ENCODE measurements at regions not wholly inside any gene's neighbourhood (a gene's known extent, or its start where the extent isn't known, plus 50 kb on each side); places are given as distances from the start of the nearest gene placed in this dataset.

- no peak for TF ChIP-seq CTCF (IDR thresholded peaks at IDR 0.05; ENCODE audit: partially characterized antibody, unreplicated experiment)
- H3K4me1 Mint-ChIP-seq (ENCODE audit: low read depth, unreplicated experiment): no peaks in the 10 kb centered on the region
- no peaks in the 10 kb centered on the region for H3K9me3 Mint-ChIP-seq (ENCODE audit: unreplicated experiment)
- H3K27me3 Mint-ChIP-seq (ENCODE audit: unreplicated experiment): no peaks in the 10 kb centered on the region
- peaks cover 6% of the 10 kb centered on the region for H3K36me3 Mint-ChIP-seq (ENCODE audit: unreplicated experiment)
- DNase-seq: no peak
- no peak overlapping the region for H3K27ac Mint-ChIP-seq (ENCODE audit: unreplicated experiment)
- H3K4me3 Mint-ChIP-seq (ENCODE audit: unreplicated experiment): no peak overlapping the region
Observed at GRCh38 chr4:145351162-145351561, 130.5 kb upstream of the SMAD1 start.

- no peak for DNase-seq
- no peak overlapping the region for H3K27ac Mint-ChIP-seq (ENCODE audit: unreplicated experiment)
- H3K4me1 Mint-ChIP-seq (ENCODE audit: low read depth, unreplicated experiment): no peaks in the 10 kb centered on the region
- no peak for TF ChIP-seq CTCF (IDR thresholded peaks at IDR 0.05; ENCODE audit: partially characterized antibody, unreplicated experiment)
- H3K36me3 Mint-ChIP-seq (ENCODE audit: unreplicated experiment): peaks cover 6% of the 10 kb centered on the region
- H3K27me3 Mint-ChIP-seq (ENCODE audit: unreplicated experiment): peaks cover 2% of the 10 kb centered on the region
- H3K9me3 Mint-ChIP-seq (ENCODE audit: unreplicated experiment): no peaks in the 10 kb centered on the region
- no peak overlapping the region for H3K4me3 Mint-ChIP-seq (ENCODE audit: unreplicated experiment)
Observed at GRCh38 chr4:145348291-145348690, 133.4 kb upstream of the SMAD1 start.

GRCh38 chr4:145347684-145348083 is 134.0 kb upstream of the SMAD1 start:
- Mint-ChIP-seq H3K9me3 (ENCODE audit: unreplicated experiment) (no peaks in the 10 kb centered on the region), H3K4me1 (ENCODE audit: low read depth, unreplicated experiment) (no peaks in the 10 kb centered on the region), H3K36me3 (ENCODE audit: unreplicated experiment) (peaks cover 6% of the 10 kb centered on the region), H3K27ac (ENCODE audit: unreplicated experiment) (no peak overlapping the region), H3K4me3 (ENCODE audit: unreplicated experiment) (no peak overlapping the region), H3K27me3 (ENCODE audit: unreplicated experiment) (peaks cover 2% of the 10 kb centered on the region)
- TF ChIP-seq CTCF (IDR thresholded peaks at IDR 0.05; ENCODE audit: partially characterized antibody, unreplicated experiment): no peak
- DNase-seq: no peak

- Mint-ChIP-seq H3K9me3 (ENCODE audit: unreplicated experiment) (no peaks in the 10 kb centered on the region), H3K27me3 (ENCODE audit: unreplicated experiment) (peaks cover 2% of the 10 kb centered on the region), H3K27ac (ENCODE audit: unreplicated experiment) (no peak overlapping the region), H3K4me3 (ENCODE audit: unreplicated experiment) (no peak overlapping the region), H3K4me1 (ENCODE audit: low read depth, unreplicated experiment) (no peaks in the 10 kb centered on the region), H3K36me3 (ENCODE audit: unreplicated experiment) (peaks cover 6% of the 10 kb centered on the region)
- TF ChIP-seq CTCF (IDR thresholded peaks at IDR 0.05; ENCODE audit: partially characterized antibody, unreplicated experiment): no peak
- DNase-seq: peak; percentile 20
Observed at GRCh38 chr4:145346081-145346480, 135.6 kb upstream of the SMAD1 start.

GRCh38 chr4:145345401-145345800 is 136.3 kb upstream of the SMAD1 start:
- H3K4me1 Mint-ChIP-seq (ENCODE audit: low read depth, unreplicated experiment): no peaks in the 10 kb centered on the region
- no peak overlapping the region for H3K4me3 Mint-ChIP-seq (ENCODE audit: unreplicated experiment)
- no peak overlapping the region for H3K27ac Mint-ChIP-seq (ENCODE audit: unreplicated experiment)
- H3K9me3 Mint-ChIP-seq (ENCODE audit: unreplicated experiment): no peaks in the 10 kb centered on the region
- no peak for DNase-seq
- peaks cover 2% of the 10 kb centered on the region for H3K27me3 Mint-ChIP-seq (ENCODE audit: unreplicated experiment)
- peaks cover 6% of the 10 kb centered on the region for H3K36me3 Mint-ChIP-seq (ENCODE audit: unreplicated experiment)
- no peak for TF ChIP-seq CTCF (IDR thresholded peaks at IDR 0.05; ENCODE audit: partially characterized antibody, unreplicated experiment)
